ENCODE measurements at regions not wholly inside any gene's neighbourhood (a gene's known extent, or its start where the extent isn't known, plus 50 kb on each side); places are given as distances from the start of the nearest gene placed in this dataset.
A peak's percentile ranks its signal among the peaks of the same experiment; 100 is the strongest.
"Not testable (repeated sequence)": the region's sequence is repeated elsewhere in the genome, so short reads cannot be mapped to it uniquely, and the experiment has no call there.

- intact Hi-C loops (cut with micrococcal nuclease; ENCODE audit: unreplicated experiment): loop anchor here (2.0 to 5.0 kb wide), 2 partner anchors 39 to 128 kb away; no protein-coding TSS in a partner anchor
- H3K4me1 ChIP-seq (replicated peaks; ENCODE audit: insufficient read depth): peaks cover 58% of the 10 kb centered on the region
- peak overlapping the region; percentile 92 for H3K27ac ChIP-seq
- peak overlapping the region; percentile 72 for H3K4me2 ChIP-seq
- no TSS peak for BruUV-seq (replicated peaks)
- H3K9me2 ChIP-seq (ENCODE audit: insufficient read depth): no peaks in the 10 kb centered on the region
- H3K79me2 ChIP-seq (ENCODE audit: low read depth): no peaks in the 10 kb centered on the region
- CTCF ChIA-PET: interaction anchor here (0.5 to 1.3 kb wide), 3 partner anchors 12 to 460 kb away, joined by 3 to 4 read pairs (median 3); no protein-coding TSS in a partner anchor
- no peaks in the 10 kb centered on the region for H4K20me1 ChIP-seq (ENCODE audit: insufficient read depth)
- H3K9me3 ChIP-seq (ENCODE audit: insufficient read depth, low read depth): no peaks in the 10 kb centered on the region
- TF ChIP-seq EZH2 (IDR thresholded peaks at IDR 0.05; ENCODE audit: low read depth): no peak
- TF ChIP-seq, protein P1, sequence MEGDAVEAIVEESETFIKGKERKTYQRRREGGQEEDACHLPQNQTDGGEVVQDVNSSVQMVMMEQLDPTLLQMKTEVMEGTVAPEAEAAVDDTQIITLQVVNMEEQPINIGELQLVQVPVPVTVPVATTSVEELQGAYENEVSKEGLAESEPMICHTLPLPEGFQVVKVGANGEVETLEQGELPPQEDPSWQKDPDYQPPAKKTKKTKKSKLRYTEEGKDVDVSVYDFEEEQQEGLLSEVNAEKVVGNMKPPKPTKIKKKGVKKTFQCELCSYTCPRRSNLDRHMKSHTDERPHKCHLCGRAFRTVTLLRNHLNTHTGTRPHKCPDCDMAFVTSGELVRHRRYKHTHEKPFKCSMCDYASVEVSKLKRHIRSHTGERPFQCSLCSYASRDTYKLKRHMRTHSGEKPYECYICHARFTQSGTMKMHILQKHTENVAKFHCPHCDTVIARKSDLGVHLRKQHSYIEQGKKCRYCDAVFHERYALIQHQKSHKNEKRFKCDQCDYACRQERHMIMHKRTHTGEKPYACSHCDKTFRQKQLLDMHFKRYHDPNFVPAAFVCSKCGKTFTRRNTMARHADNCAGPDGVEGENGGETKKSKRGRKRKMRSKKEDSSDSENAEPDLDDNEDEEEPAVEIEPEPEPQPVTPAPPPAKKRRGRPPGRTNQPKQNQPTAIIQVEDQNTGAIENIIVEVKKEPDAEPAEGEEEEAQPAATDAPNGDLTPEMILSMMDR (conservative IDR thresholded peaks at IDR 0.05): no peak
- DNase-seq: no peak
- H3F3A ChIP-seq (ENCODE audit: insufficient read depth, low read depth): peaks cover 46% of the 10 kb centered on the region
- no peaks in the 10 kb centered on the region for H3K27me3 ChIP-seq (ENCODE audit: insufficient read depth, low read depth)
- POLR2A ChIA-PET (ENCODE audit: unreplicated experiment): interaction anchor here (0.5 kb wide), 1 partner anchor 159 kb away, joined by 9 read pairs; no protein-coding TSS in a partner anchor
- no peak overlapping the region for H2AFZ ChIP-seq
- H3K4me3 ChIP-seq: peak overlapping the region; percentile 21; the same call in 1 of the 2 replicates
- H3K36me3 ChIP-seq (ENCODE audit: low read depth): no peaks in the 10 kb centered on the region
These were observed 142.6 kb downstream of the CEBPB start for GRCh38 chr20:50333131-50333670.

GRCh38 chr20:50333812-50334211, 143.2 kb downstream of the CEBPB start:
- no peak overlapping the region; the same call in 1 of the 2 replicates for H2AFZ ChIP-seq
- no peaks in the 10 kb centered on the region for H3K9me3 ChIP-seq (ENCODE audit: insufficient read depth, low read depth)
- TF ChIP-seq, protein P1 (conservative IDR thresholded peaks at IDR 0.05): no peak
- no peak for TF ChIP-seq EZH2 (IDR thresholded peaks at IDR 0.05; ENCODE audit: low read depth)
- H3K4me2 ChIP-seq: peak overlapping the region; percentile 72
- DNase-seq: peak; percentile 71 to 97
- no peaks in the 10 kb centered on the region for H3K36me3 ChIP-seq (ENCODE audit: low read depth)
- H4K20me1 ChIP-seq (ENCODE audit: insufficient read depth): no peaks in the 10 kb centered on the region
- peak overlapping the region; percentile 21; the same call in 1 of the 2 replicates for H3K4me3 ChIP-seq
- ChIA-PET CTCF (interaction anchor here (0.6 to 1.3 kb wide), 3 partner anchors 12 to 188 kb away, joined by 3 to 13 read pairs (median 3); no protein-coding TSS in a partner anchor), POLR2A (ENCODE audit: unreplicated experiment) (interaction anchor here (0.5 to 0.7 kb wide), 3 partner anchors 21 to 166 kb away, joined by 5 to 27 read pairs (median 9); no protein-coding TSS in a partner anchor)
- intact Hi-C loops (cut with micrococcal nuclease; ENCODE audit: unreplicated experiment): loop anchor here (1.0 to 5.0 kb wide), 3 partner anchors 38 to 144 kb away; partner anchors contain the start of gene CEBPB
- BruUV-seq (replicated peaks): no TSS peak
- H3K79me2 ChIP-seq (ENCODE audit: low read depth): no peaks in the 10 kb centered on the region
- H3K27ac ChIP-seq: peak overlapping the region; percentile 92
- no peaks in the 10 kb centered on the region for H3K27me3 ChIP-seq (ENCODE audit: insufficient read depth, low read depth)
- peaks cover 64% of the 10 kb centered on the region for H3K4me1 ChIP-seq (replicated peaks; ENCODE audit: insufficient read depth)
- no peaks in the 10 kb centered on the region for H3K9me2 ChIP-seq (ENCODE audit: insufficient read depth)
- H3F3A ChIP-seq (ENCODE audit: insufficient read depth, low read depth): peaks cover 52% of the 10 kb centered on the region

DNA sequence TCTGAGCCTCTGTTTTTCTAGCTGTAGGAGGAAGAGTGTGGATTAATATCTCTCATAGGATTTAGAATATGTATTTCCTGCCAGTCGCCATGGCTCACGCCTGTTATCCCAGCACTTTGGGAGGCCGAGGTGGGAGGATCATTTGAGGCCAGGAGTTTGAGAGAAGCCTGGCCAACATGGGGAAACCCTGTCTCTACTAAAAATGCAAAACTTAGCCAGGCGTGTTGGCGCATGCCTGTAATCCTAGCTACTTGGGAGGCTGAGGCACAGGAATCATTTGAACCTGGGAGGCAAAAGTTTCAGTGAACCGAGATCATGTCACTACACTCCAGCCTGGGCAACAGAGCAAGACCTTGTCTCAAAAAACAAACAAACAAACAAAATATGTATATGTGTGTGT, 143.9 kb downstream of the CEBPB start:
- not testable (repeated sequence) for H3K36me3 ChIP-seq (ENCODE audit: low read depth); H3K27me3 ChIP-seq (ENCODE audit: insufficient read depth, low read depth); DNase-seq; H3K9me2 ChIP-seq (ENCODE audit: insufficient read depth); H3K9me3 ChIP-seq (ENCODE audit: insufficient read depth, low read depth); H3K4me3 ChIP-seq; H4K20me1 ChIP-seq (ENCODE audit: insufficient read depth); H2AFZ ChIP-seq; H3K79me2 ChIP-seq (ENCODE audit: low read depth); BruUV-seq (replicated peaks)
- ChIA-PET CTCF (interaction anchor here (0.6 to 1.3 kb wide), 2 partner anchors 13 to 89 kb away, joined by 3 to 13 read pairs; no protein-coding TSS in a partner anchor), POLR2A (ENCODE audit: unreplicated experiment) (interaction anchor here (0.7 to 1.1 kb wide), 4 partner anchors 13 to 166 kb away, joined by 5 to 27 read pairs (median 12); no protein-coding TSS in a partner anchor)
- Histone ChIP-seq H3K27ac (peak overlapping the region; percentile 92), H3K4me2 (peak overlapping the region; percentile 72), H3F3A (ENCODE audit: insufficient read depth, low read depth) (peaks cover 56% of the 10 kb centered on the region), H3K4me1 (replicated peaks; ENCODE audit: insufficient read depth) (peaks cover 71% of the 10 kb centered on the region)
- intact Hi-C loops (cut with micrococcal nuclease; ENCODE audit: unreplicated experiment): loop anchor here (1.0 to 5.0 kb wide), 2 partner anchors 38 to 144 kb away; partner anchors contain the start of gene CEBPB

All from PC-9 (cell line).